ENCODE measurements at regions not wholly inside any gene's neighbourhood (a gene's known extent, or its start where the extent isn't known, plus 50 kb on each side); places are given as distances from the start of the nearest gene placed in this dataset.

GRCh38 chr10:10873289-10873688 is 144.4 kb upstream of the CELF2 start:
- TF ChIP-seq CTCF (IDR thresholded peaks at IDR 0.05; ENCODE audit: low read depth, low read length, missing input control): no peak
- no peak for TF ChIP-seq TAF1 (conservative IDR thresholded peaks at IDR 0.05)
- TF ChIP-seq, protein P1, sequence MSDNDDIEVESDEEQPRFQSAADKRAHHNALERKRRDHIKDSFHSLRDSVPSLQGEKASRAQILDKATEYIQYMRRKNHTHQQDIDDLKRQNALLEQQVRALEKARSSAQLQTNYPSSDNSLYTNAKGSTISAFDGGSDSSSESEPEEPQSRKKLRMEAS (IDR thresholded peaks at IDR 0.05): no peak
- no peak for TF ChIP-seq ATF3 (IDR thresholded peaks at IDR 0.05)
- no peak for TF ChIP-seq JUND (IDR thresholded peaks at IDR 0.05)
- TF ChIP-seq RAD21 (IDR thresholded peaks at IDR 0.05): no peak
